SU-DHL-6 (cell line): ENCODE measurements at regions not wholly inside any gene's neighbourhood (a gene's known extent, or its start where the extent isn't known, plus 50 kb on each side); places are given as distances from the start of the nearest gene placed in this dataset.

ENCODE experiments used
- H2AFZ ChIP-seq: fragments of 200-600 bp; sonication (generic); 2 replicates; pipeline ENCODE4 v1.6.1; 2014; ENCODE audit warnings: low read depth, mild to moderate bottlenecking, moderate library complexity, mixed read lengths, antibody characterized with exemption, low read length; ENCODE audit not compliant: severe bottlenecking
- H3F3A ChIP-seq: fragments of 200-600 bp; shearing (Covaris generic); 2 replicates; pipeline ENCODE4 v1.6.0; 2016; ENCODE audit warnings: antibody characterized with exemption, mild to moderate bottlenecking; ENCODE audit not compliant: insufficient read depth
- H3K27ac ChIP-seq: fragments of 200-600 bp; sonication (generic); 2 replicates; pipeline ENCODE4 v1.5.1; 2016; ENCODE audit warnings: low read depth, mild to moderate bottlenecking, low read length, moderate library complexity, mixed read lengths
- H3K27me3 ChIP-seq: fragments of 200-600 bp; sonication (generic), shearing (Covaris generic); 2 replicates; pipeline ENCODE4 v1.6.0; 2014; ENCODE audit warnings: mild to moderate bottlenecking, low read length
- H3K36me3 ChIP-seq: fragments of 200-600 bp; sonication (generic); 2 replicates; pipeline ENCODE4 v1.6.1; 2014; ENCODE audit warnings: mild to moderate bottlenecking, low read length, mixed read lengths
- H3K4me2 ChIP-seq: fragments of 300-600, 200-600 bp; shearing (Covaris generic), sonication (generic); 2 replicates; pipeline ENCODE4 v1.6.0; 2014; ENCODE audit warnings: low read length, low read depth, mild to moderate bottlenecking; ENCODE audit not compliant: poor library complexity, severe bottlenecking
- H3K4me3 ChIP-seq: fragments of 200-600 bp; sonication (generic); 2 replicates; pipeline ENCODE4 v1.5.1; 2014; ENCODE audit warnings: antibody characterized with exemption, low read length, mild to moderate bottlenecking, mixed read lengths; ENCODE audit not compliant: insufficient read depth, poor library complexity, severe bottlenecking
- H3K79me2 ChIP-seq: fragments of 200-600 bp; sonication (generic); 2 replicates; pipeline ENCODE4 v1.6.1; 2014; ENCODE audit warnings: mild to moderate bottlenecking, low read length, moderate library complexity; ENCODE audit not compliant: insufficient read depth
- H3K9ac ChIP-seq: fragments of 200-600 bp; sonication (generic); 2 replicates; pipeline ENCODE4 v1.7.0; 2014; ENCODE audit warnings: mild to moderate bottlenecking, low read length
- H3K9me2 ChIP-seq: fragments of 200-600 bp; sonication (generic); replicated peaks from 2 replicates; pipeline ENCODE4 v1.6.1; 2014; ENCODE audit warnings: low read length; ENCODE audit not compliant: insufficient read depth
- H3K9me3 ChIP-seq: fragments of 200-600 bp; sonication (generic); 2 replicates; pipeline ENCODE4 v1.6.1; 2014; ENCODE audit warnings: low read length, mixed read lengths; ENCODE audit not compliant: insufficient read depth
- H4K20me1 ChIP-seq: fragments of 200-600 bp; sonication (generic); 2 replicates; pipeline ENCODE4 v1.6.1; 2014; ENCODE audit warnings: low read depth, mild to moderate bottlenecking, antibody characterized with exemption, low read length, moderate library complexity, mixed read lengths
- CTCF ChIP-seq: fragments of 200-600 bp; sonication (generic); IDR thresholded peaks from one replicate; pipeline ENCODE4 v1.5.1; 2017; ENCODE audit warnings: antibody characterized with exemption, mild to moderate bottlenecking, low read length, moderate library complexity; ENCODE audit not compliant: insufficient read depth, poor library complexity, severe bottlenecking
- EZH2phosphoT487 ChIP-seq: fragments of 200-600 bp; sonication (generic), shearing (Covaris generic); conservative IDR thresholded peaks from 2 replicates; pipeline ENCODE4 v1.6.1; 2018; ENCODE audit warnings: mild to moderate bottlenecking, antibody characterized with exemption, low read length, moderate library complexity, mixed read lengths

- Histone ChIP-seq H3K27me3 (no peaks in the 10 kb centered on the region), H3F3A (no peaks in the 10 kb centered on the region), H3K9ac (no peak overlapping the region), H2AFZ (no peak overlapping the region), H3K9me2 (no peaks in the 10 kb centered on the region), H4K20me1 (no peaks in the 10 kb centered on the region), H3K4me2 (no peak overlapping the region), H3K36me3 (no peaks in the 10 kb centered on the region), H3K27ac (no peak overlapping the region), H3K9me3 (no peaks in the 10 kb centered on the region), H3K4me3 (no peak overlapping the region), H3K79me2 (no peaks in the 10 kb centered on the region)
- TF ChIP-seq EZH2phosphoT487 (no peak), CTCF (no peak)
Observed at GRCh38 chr11:26070714-26071380, 261.1 kb upstream of the ANO3 start.

GRCh38 chr11:26072614-26073153 is 259.2 kb upstream of the ANO3 start:
- Histone ChIP-seq H2AFZ (peak overlapping the region; percentile 15), H3K27ac (no peak overlapping the region), H3K9me3 (no peaks in the 10 kb centered on the region), H4K20me1 (no peaks in the 10 kb centered on the region), H3K4me2 (no peak overlapping the region), H3K36me3 (0 out of 2 replicates have a peak, but pooled peaks cover 5% of the 10 kb centered on the region), H3K27me3 (no peaks in the 10 kb centered on the region), H3K9me2 (no peaks in the 10 kb centered on the region), H3K79me2 (no peaks in the 10 kb centered on the region), H3K4me3 (no peak overlapping the region), H3F3A (0 out of 2 replicates have a peak, but pooled peaks cover 3% of the 10 kb centered on the region), H3K9ac (no peak overlapping the region)
- TF ChIP-seq EZH2phosphoT487, result no peak
- no peak for TF ChIP-seq CTCF

GRCh38 chr11:26073646-26074045 is 258.3 kb upstream of the ANO3 start:
- Histone ChIP-seq H3K9me2 (no peaks in the 10 kb centered on the region), H3K79me2 (no peaks in the 10 kb centered on the region), H3K4me3 (no peak overlapping the region), H3K36me3 (0 out of 2 replicates have a peak, but pooled peaks cover 5% of the 10 kb centered on the region), H3K27me3 (no peaks in the 10 kb centered on the region), H3K9ac (no peak overlapping the region), H3K9me3 (no peaks in the 10 kb centered on the region), H3K4me2 (no peak overlapping the region), H3F3A (peaks cover 8% of the 10 kb centered on the region; the same call in 1 of the 2 replicates), H2AFZ (no peak overlapping the region), H4K20me1 (no peaks in the 10 kb centered on the region), H3K27ac (no peak overlapping the region)
- TF ChIP-seq CTCF, result no peak
- TF ChIP-seq EZH2phosphoT487, result no peak
